CD8-positive, alpha-beta memory T cell (primary cell): ENCODE measurements at regions not wholly inside any gene's neighbourhood (a gene's known extent, or its start where the extent isn't known, plus 50 kb on each side); places are given as distances from the start of the nearest gene placed in this dataset.

Experiments
- CTCF ChIA-PET: fragments of 350-600 bp; sonication (Branson Sonifier 250); formaldehyde crosslinking; loops from one replicate; lab custom pipeline; 2021; ENCODE audit warnings: antibody characterized with exemption; lab: Charles Lee
- POLR2A ChIA-PET: fragments of 350-600 bp; sonication (Branson Sonifier 250); formaldehyde crosslinking; loops from one replicate; lab custom pipeline; 2021; ENCODE audit warnings: antibody characterized with exemption; lab: Charles Lee
- DNase-seq, 5 donors: peaks; one replicate each; pipeline versions ENCODE4 v3.0.0 to v3.0.0-alpha.2; 2020 to 2022; ENCODE audit warnings: mixed read lengths in 1 of 5
- H3K27ac ChIP-seq: one replicate; pipeline ENCODE4 v1.7.0; 2013; ENCODE audit warnings: low read depth, mild to moderate bottlenecking, low read length, moderate library complexity
- H3K27me3 ChIP-seq: 2 replicates; pipeline ENCODE4 v1.7.0; 2013; ENCODE audit warnings: low read length, mild to moderate bottlenecking; ENCODE audit not compliant: insufficient read depth, poor library complexity, severe bottlenecking
- H3K36me3 ChIP-seq: 2 replicates; pipeline ENCODE4 v1.7.0; 2013; ENCODE audit warnings: mild to moderate bottlenecking, low read length, moderate library complexity; ENCODE audit not compliant: insufficient read depth
- H3K4me1 ChIP-seq: 2 replicates; pipeline ENCODE4 v1.7.0; 2013; ENCODE audit warnings: mild to moderate bottlenecking, low read length, moderate library complexity; ENCODE audit not compliant: insufficient read depth
- H3K4me3 ChIP-seq: 2 replicates; pipeline ENCODE4 v1.7.0; 2013; ENCODE audit warnings: mild to moderate bottlenecking, low read length
- H3K9me3 ChIP-seq: 2 replicates; pipeline ENCODE4 v1.7.0; 2013; ENCODE audit warnings: mild to moderate bottlenecking, low read length
- H3K27ac Mint-ChIP-seq, 8 donors: one replicate each; pipeline ENCODE4 v1.8.0; 2020 to 2021; ENCODE audit warnings: mixed read lengths in 8 of 8, mild to moderate bottlenecking in 6 of 8, inconsistent platforms in 3 of 8, moderate library complexity in 3 of 8
- H3K27me3 Mint-ChIP-seq, 2 donors: one replicate each; pipeline ENCODE4 v1.8.0; 2020 to 2021; ENCODE audit warnings: mixed read lengths in 2 of 2, mild to moderate bottlenecking in 1 of 2, moderate library complexity in 1 of 2
- H3K36me3 Mint-ChIP-seq, 3 donors: one replicate each; pipeline ENCODE4 v1.8.0; 2020 to 2021; ENCODE audit warnings: mixed read lengths in 3 of 3, inconsistent platforms in 1 of 3, mild to moderate bottlenecking in 1 of 3
- H3K4me1 Mint-ChIP-seq, 3 donors: one replicate each; pipeline ENCODE4 v1.8.0; 2020 to 2021; ENCODE audit warnings: mixed read lengths in 3 of 3, inconsistent platforms in 1 of 3, mild to moderate bottlenecking in 1 of 3
- H3K4me3 Mint-ChIP-seq, 7 donors: one replicate each; pipeline ENCODE4 v1.8.0; 2020 to 2021; ENCODE audit warnings: mixed read lengths in 7 of 7, mild to moderate bottlenecking in 6 of 7, moderate library complexity in 4 of 7, inconsistent platforms in 2 of 7
- H3K9me3 Mint-ChIP-seq, 5 donors: one replicate each; pipeline ENCODE4 v1.8.0; 2020 to 2022; ENCODE audit warnings: mixed read lengths in 5 of 5, mild to moderate bottlenecking in 3 of 5, moderate library complexity in 2 of 5, inconsistent platforms in 1 of 5

DNA sequence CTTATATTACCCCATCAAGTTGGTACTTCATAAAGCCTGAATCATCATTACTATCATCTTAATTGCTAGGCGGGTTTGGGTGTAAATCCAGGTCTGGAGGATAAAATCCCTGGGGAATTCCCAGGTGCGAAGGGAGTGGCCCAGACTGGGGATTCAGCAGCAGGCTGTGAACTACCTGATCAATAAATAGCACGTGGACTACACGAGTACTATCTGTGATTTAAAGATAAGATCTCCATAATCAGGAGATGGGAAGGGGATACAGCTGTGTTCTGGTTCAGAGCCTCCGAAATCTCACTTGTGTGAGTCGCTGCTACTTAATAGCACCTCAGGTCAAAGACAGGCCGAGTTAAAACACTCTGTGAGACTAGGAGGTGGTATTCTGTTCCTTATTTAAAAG is 512.6 kb upstream of the ZFHX3 start:
- Mint-ChIP-seq H3K9me3 (peaks cover 0 to 9% (median 5%) of the 10 kb centered on the region in 5 donors), H3K4me3 (no peak overlapping the region), H3K4me1 (no peaks in the 10 kb centered on the region), H3K36me3 (no peaks in the 10 kb centered on the region), H3K27ac (no peak overlapping the region), H3K27me3 (peaks cover 0 to 2% of the 10 kb centered on the region in 2 donors)
- no peaks in the 10 kb centered on the region for H3K9me3 ChIP-seq
- CTCF ChIA-PET: no interaction called here
- no peak for DNase-seq
- no peaks in the 10 kb centered on the region for H3K27me3 ChIP-seq
- no peak overlapping the region for H3K27ac ChIP-seq
- POLR2A ChIA-PET: no interaction called here
- H3K4me3 ChIP-seq: no peak overlapping the region
- no peaks in the 10 kb centered on the region for H3K36me3 ChIP-seq
- no peaks in the 10 kb centered on the region for H3K4me1 ChIP-seq

GRCh38 chr16:73558219-73558618 is 510.3 kb upstream of the ZFHX3 start:
- H3K9me3 Mint-ChIP-seq: peaks cover 0 to 10% (median 8%) of the 10 kb centered on the region in 5 donors
- no peak overlapping the region for H3K27ac Mint-ChIP-seq
- Histone ChIP-seq H3K9me3 (no peaks in the 10 kb centered on the region), H3K27ac (no peak overlapping the region), H3K27me3 (no peaks in the 10 kb centered on the region), H3K4me3 (no peak overlapping the region), H3K36me3 (no peaks in the 10 kb centered on the region), H3K4me1 (no peaks in the 10 kb centered on the region)
- H3K4me1 Mint-ChIP-seq: no peaks in the 10 kb centered on the region
- H3K27me3 Mint-ChIP-seq: peaks cover 0 to 2% of the 10 kb centered on the region in 2 donors
- no peak for DNase-seq
- CTCF ChIA-PET: no interaction called here
- no peaks in the 10 kb centered on the region for H3K36me3 Mint-ChIP-seq
- POLR2A ChIA-PET: no interaction called here
- H3K4me3 Mint-ChIP-seq: no peak overlapping the region

- H3K36me3 Mint-ChIP-seq: peaks cover 0 to 2% (median 0%) of the 10 kb centered on the region in 3 donors
- Histone ChIP-seq H3K27ac (no peak overlapping the region), H3K4me3 (no peak overlapping the region), H3K27me3 (no peaks in the 10 kb centered on the region), H3K4me1 (no peaks in the 10 kb centered on the region), H3K36me3 (no peaks in the 10 kb centered on the region), H3K9me3 (no peaks in the 10 kb centered on the region)
- H3K4me1 Mint-ChIP-seq: no peaks in the 10 kb centered on the region
- H3K9me3 Mint-ChIP-seq: peaks cover 0 to 12% (median 4%) of the 10 kb centered on the region in 5 donors
- H3K27ac Mint-ChIP-seq: no peak overlapping the region
- no peak overlapping the region for H3K4me3 Mint-ChIP-seq
- DNase-seq: no peak
- ChIA-PET POLR2A (no interaction called here), CTCF (no interaction called here)
- H3K27me3 Mint-ChIP-seq: peaks cover 0 to 2% of the 10 kb centered on the region in 2 donors
Observed at GRCh38 chr16:73553941-73554660, 506.2 kb upstream of the ZFHX3 start.

DNA sequence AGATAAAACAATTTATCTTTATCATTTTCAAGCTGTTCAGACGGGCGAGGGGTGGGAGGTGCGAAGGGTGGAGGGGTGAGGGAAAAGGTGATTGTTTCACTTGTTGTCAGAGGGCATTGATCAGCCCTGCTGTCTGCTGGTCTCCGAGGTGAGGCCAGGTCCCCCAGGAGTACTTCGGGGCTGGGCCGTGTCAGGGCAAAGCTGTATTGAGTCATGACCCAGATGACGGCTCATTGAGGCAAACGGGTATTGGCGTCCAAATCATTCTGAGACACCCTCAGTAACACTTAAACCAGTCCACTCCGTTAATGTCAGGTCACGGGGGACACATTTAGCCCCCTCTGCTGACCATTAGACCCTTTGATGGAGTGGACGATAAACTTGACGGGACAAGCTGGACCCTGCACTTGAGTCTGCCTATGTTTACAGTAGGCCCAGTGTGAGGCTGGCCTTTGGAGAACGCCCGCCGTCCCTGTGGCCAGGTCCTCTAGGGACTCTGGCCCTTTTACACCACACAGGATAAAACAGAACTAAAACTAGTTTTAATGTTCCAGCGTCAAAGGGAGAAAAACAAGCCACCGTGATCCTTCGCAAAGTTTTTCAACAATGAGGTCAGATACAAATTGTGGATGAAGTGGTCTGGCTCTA is 502.2 kb upstream of the ZFHX3 start:
- Histone ChIP-seq H3K36me3 (no peaks in the 10 kb centered on the region), H3K4me1 (no peaks in the 10 kb centered on the region), H3K9me3 (no peaks in the 10 kb centered on the region), H3K27me3 (no peaks in the 10 kb centered on the region), H3K4me3 (no peak overlapping the region), H3K27ac (no peak overlapping the region)
- H3K36me3 Mint-ChIP-seq: peaks cover 0 to 2% (median 0%) of the 10 kb centered on the region in 3 donors
- no peak overlapping the region for H3K4me3 Mint-ChIP-seq
- no peak overlapping the region for H3K27ac Mint-ChIP-seq
- no peaks in the 10 kb centered on the region for H3K4me1 Mint-ChIP-seq
- ChIA-PET CTCF (no interaction called here), POLR2A (no interaction called here)
- peaks cover 0 to 8% (median 4%) of the 10 kb centered on the region in 5 donors for H3K9me3 Mint-ChIP-seq
- peaks cover 4 to 12% of the 10 kb centered on the region in 2 donors for H3K27me3 Mint-ChIP-seq
- DNase-seq: no peak

GRCh38 chr16:73547552-73548403 is 499.9 kb upstream of the ZFHX3 start:
- H3K9me3 ChIP-seq: no peaks in the 10 kb centered on the region
- no peak for DNase-seq
- no peaks in the 10 kb centered on the region for H3K27me3 ChIP-seq
- Mint-ChIP-seq H3K4me1 (no peaks in the 10 kb centered on the region), H3K9me3 (peaks cover 0 to 12% (median 3%) of the 10 kb centered on the region in 5 donors), H3K36me3 (peaks cover 0 to 2% (median 0%) of the 10 kb centered on the region in 3 donors), H3K27me3 (peaks cover 18 to 33% of the 10 kb centered on the region in 2 donors), H3K4me3 (no peak overlapping the region), H3K27ac (no peak overlapping the region)
- H3K36me3 ChIP-seq: no peaks in the 10 kb centered on the region
- ChIA-PET POLR2A (no interaction called here), CTCF (no interaction called here)
- no peak overlapping the region for H3K27ac ChIP-seq
- no peak overlapping the region for H3K4me3 ChIP-seq
- H3K4me1 ChIP-seq: no peaks in the 10 kb centered on the region

DNA sequence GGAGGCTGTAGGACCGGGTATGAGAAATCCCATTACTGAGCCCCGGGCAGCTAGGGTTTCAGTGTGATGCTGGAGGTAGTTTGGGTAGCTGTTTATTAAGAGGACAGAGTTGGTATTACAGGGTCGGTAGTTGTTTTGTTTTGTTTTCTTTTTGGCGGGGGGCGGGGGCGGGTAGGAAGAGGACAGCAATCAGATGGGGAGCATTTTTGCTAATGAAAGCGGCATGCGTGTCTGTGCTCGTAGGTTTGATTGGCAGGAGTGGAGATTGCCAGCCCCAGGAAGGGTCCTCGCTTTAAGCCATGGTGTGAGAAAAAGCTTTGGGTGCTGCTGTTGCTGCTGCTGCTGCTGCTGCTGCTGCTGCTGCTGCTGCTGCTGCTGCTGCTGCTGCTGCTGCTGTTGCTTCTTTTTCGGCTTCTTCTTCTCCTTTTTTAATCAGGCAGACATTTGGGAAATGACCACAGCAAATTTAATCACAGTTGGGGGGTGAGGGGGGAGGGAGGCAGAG is 498.5 kb upstream of the ZFHX3 start:
- no peak for DNase-seq
- Histone ChIP-seq H3K27me3 (no peaks in the 10 kb centered on the region), H3K36me3 (no peaks in the 10 kb centered on the region), H3K4me3 (no peak overlapping the region), H3K9me3 (no peaks in the 10 kb centered on the region), H3K27ac (no peak overlapping the region), H3K4me1 (no peaks in the 10 kb centered on the region)
- ChIA-PET POLR2A (no interaction called here), CTCF (no interaction called here)
- Mint-ChIP-seq H3K4me1 (no peaks in the 10 kb centered on the region), H3K36me3 (peaks cover 0 to 3% (median 0%) of the 10 kb centered on the region in 3 donors), H3K27ac (no peak overlapping the region), H3K27me3 (peaks cover 18 to 39% of the 10 kb centered on the region in 2 donors), H3K4me3 (no peak overlapping the region), H3K9me3 (peaks cover 0 to 12% (median 3%) of the 10 kb centered on the region in 5 donors)

GRCh38 chr16:73545755-73546154 is 497.8 kb upstream of the ZFHX3 start:
- peaks cover 0 to 12% (median 3%) of the 10 kb centered on the region in 5 donors for H3K9me3 Mint-ChIP-seq
- CTCF ChIA-PET: no interaction called here
- no peak overlapping the region for H3K4me3 ChIP-seq
- no peak overlapping the region for H3K27ac Mint-ChIP-seq
- H3K4me1 Mint-ChIP-seq: no peaks in the 10 kb centered on the region
- no peak overlapping the region for H3K4me3 Mint-ChIP-seq
- no peaks in the 10 kb centered on the region for H3K27me3 ChIP-seq
- peaks cover 0 to 3% (median 0%) of the 10 kb centered on the region in 3 donors for H3K36me3 Mint-ChIP-seq
- no peaks in the 10 kb centered on the region for H3K36me3 ChIP-seq
- peaks cover 18 to 39% of the 10 kb centered on the region in 2 donors for H3K27me3 Mint-ChIP-seq
- POLR2A ChIA-PET: no interaction called here
- H3K9me3 ChIP-seq: no peaks in the 10 kb centered on the region
- H3K4me1 ChIP-seq: no peaks in the 10 kb centered on the region
- DNase-seq: no peak
- H3K27ac ChIP-seq: no peak overlapping the region
